GM23338 (cell line): ENCODE measurements at regions not wholly inside any gene's neighbourhood (a gene's known extent, or its start where the extent isn't known, plus 50 kb on each side); places are given as distances from the start of the nearest gene placed in this dataset.

Experiments used
- ATAC-seq: fragments of 200-7000 bp; cut with Tn5 transposase; 3 replicates; pipeline ENCODE4 v1.9.1; 2020
- DNase-seq: peaks from one replicate; pipeline ENCODE4 v3.0.0-alpha.2; 2015; ENCODE audit warnings: low spot score
- H2AFZ ChIP-seq: fragments of 200-600 bp; sonication (generic); 2 replicates; pipeline ENCODE4 v1.8.0; 2016; ENCODE audit warnings: antibody characterized with exemption, mild to moderate bottlenecking, moderate library complexity
- H3F3A ChIP-seq: fragments of 200-600 bp; sonication (generic); replicated peaks from 2 replicates; pipeline ENCODE4 v1.8.0; 2017; ENCODE audit warnings: antibody characterized with exemption, mixed run types, low read depth
- H3K27ac ChIP-seq: fragments of 200-600 bp; sonication (generic); 2 replicates; pipeline ENCODE4 v1.6.1; 2016; ENCODE audit warnings: low read depth
- H3K27me3 ChIP-seq: fragments of 200-600 bp; sonication (generic); 2 replicates; pipeline ENCODE4 v1.8.0; 2016; ENCODE audit warnings: mild to moderate bottlenecking, mixed run types, moderate library complexity; ENCODE audit not compliant: insufficient read depth
- H3K36me3 ChIP-seq: fragments of 200-600 bp; sonication (generic); 2 replicates; pipeline ENCODE4 v1.8.0; 2016; ENCODE audit warnings: mild to moderate bottlenecking; ENCODE audit not compliant: insufficient read depth
- H3K4me1 ChIP-seq: fragments of 200-600 bp; sonication (generic); 2 replicates; pipeline ENCODE4 v1.8.0; 2016; ENCODE audit warnings: mild to moderate bottlenecking, moderate library complexity; ENCODE audit not compliant: insufficient read depth
- H3K4me2 ChIP-seq: fragments of 200-600 bp; sonication (generic); 2 replicates; pipeline ENCODE4 v1.7.1; 2017; ENCODE audit warnings: mixed run types
- H3K4me3 ChIP-seq: fragments of 200-600 bp; sonication (generic); 2 replicates; pipeline ENCODE4 v1.6.1; 2016; ENCODE audit warnings: mixed run types
- H3K79me2 ChIP-seq: fragments of 200-600 bp; sonication (generic); replicated peaks from 2 replicates; pipeline ENCODE4 v1.8.0; 2017; ENCODE audit warnings: mild to moderate bottlenecking; ENCODE audit not compliant: insufficient read depth
- H3K9me2 ChIP-seq: fragments of 200-600 bp; sonication (generic); 2 replicates; pipeline ENCODE4 v1.8.0; 2017; ENCODE audit not compliant: insufficient read depth
- H4K20me1 ChIP-seq: fragments of 200-600 bp; sonication (generic); replicated peaks from 2 replicates; pipeline ENCODE4 v1.8.0; 2017; ENCODE audit warnings: mild to moderate bottlenecking; ENCODE audit not compliant: insufficient read depth
- H3K27ac Mint-ChIP-seq: 2 replicates; pipeline ENCODE4 v1.8.0; 2020; ENCODE audit warnings: inconsistent platforms, mild to moderate bottlenecking, moderate library complexity, mixed read lengths
- H3K27me3 Mint-ChIP-seq: 3 replicates; pipeline ENCODE4 v1.8.0; 2022; ENCODE audit warnings: low read depth, mild to moderate bottlenecking, moderate library complexity, mixed read lengths, inconsistent platforms; ENCODE audit not compliant: insufficient read depth, poor library complexity
- H3K36me3 Mint-ChIP-seq: 3 replicates; pipeline ENCODE4 v1.8.0; 2021; ENCODE audit warnings: low read depth, mild to moderate bottlenecking, inconsistent platforms, moderate library complexity, mixed read lengths
- H3K4me1 Mint-ChIP-seq: 3 replicates; pipeline ENCODE4 v1.8.0; 2020; ENCODE audit warnings: mild to moderate bottlenecking, inconsistent platforms, mixed read lengths
- H3K4me3 Mint-ChIP-seq: 3 replicates; pipeline ENCODE4 v1.8.0; 2021; ENCODE audit warnings: moderate library complexity, mild to moderate bottlenecking, inconsistent platforms, mixed read lengths
- H3K9me3 Mint-ChIP-seq: 3 replicates; pipeline ENCODE4 v1.8.0; 2020; ENCODE audit warnings: moderate library complexity, mild to moderate bottlenecking, inconsistent platforms, mixed read lengths
- EZH2phosphoT487 ChIP-seq: fragments of 200-600 bp; sonication (generic); IDR thresholded peaks from one replicate; pipeline ENCODE4 v1.8.1; 2018; ENCODE audit warnings: antibody characterized with exemption; ENCODE audit not compliant: unreplicated experiment
- JUNB ChIP-seq: IDR thresholded peaks from one replicate; pipeline ENCODE4 v1.6.1; 2016; ENCODE audit warnings: antibody characterized with exemption; ENCODE audit not compliant: unreplicated experiment
- NANOG ChIP-seq: IDR thresholded peaks from 2 replicates; pipeline ENCODE4 v1.6.1; 2016; ENCODE audit warnings: antibody characterized with exemption, borderline replicate concordance
- POLR2AphosphoS5 ChIP-seq: IDR thresholded peaks from 2 replicates; pipeline ENCODE4 v1.6.1; 2016; ENCODE audit warnings: antibody characterized with exemption, low read depth
- STAT1 ChIP-seq: IDR thresholded peaks from one replicate; pipeline ENCODE4 v1.6.1; 2016; ENCODE audit warnings: antibody characterized with exemption; ENCODE audit not compliant: unreplicated experiment
- TF ChIP-seq, protein P1 (sequence below): fragments of 250-450 bp; sonication (Bioruptor Pico); IDR thresholded peaks from 2 replicates; pipeline ENCODE4 v1.5.0; 2020; ENCODE audit warnings: mild to moderate bottlenecking, moderate library complexity
- TF ChIP-seq, protein P2 (sequence below): IDR thresholded peaks from one replicate; pipeline ENCODE4 v1.6.1; 2018; ENCODE audit warnings: antibody characterized with exemption; ENCODE audit not compliant: unreplicated experiment

DNA sequence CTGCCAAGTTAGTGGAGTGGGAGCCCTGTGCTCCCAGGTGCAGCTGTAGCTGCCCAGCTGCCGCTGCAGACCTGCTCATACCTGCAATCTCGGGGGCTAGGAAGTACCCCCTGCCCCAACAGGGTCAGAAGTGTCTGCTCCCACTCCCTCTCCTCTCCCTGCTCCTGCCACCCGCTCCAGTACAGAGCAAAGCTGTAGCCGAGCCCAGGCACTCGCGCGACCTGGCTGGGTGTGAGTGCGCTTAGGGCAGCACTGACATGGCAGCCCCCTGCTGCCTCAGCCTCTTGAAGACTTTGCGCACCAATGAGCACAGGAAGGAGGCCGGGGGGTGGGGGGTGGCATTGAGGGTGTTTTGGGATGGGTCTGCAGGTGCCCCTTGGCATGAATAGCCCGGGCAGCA lies 1951.4 kb downstream of the SUCLG1 start (continued):
- TF ChIP-seq, protein P1, sequence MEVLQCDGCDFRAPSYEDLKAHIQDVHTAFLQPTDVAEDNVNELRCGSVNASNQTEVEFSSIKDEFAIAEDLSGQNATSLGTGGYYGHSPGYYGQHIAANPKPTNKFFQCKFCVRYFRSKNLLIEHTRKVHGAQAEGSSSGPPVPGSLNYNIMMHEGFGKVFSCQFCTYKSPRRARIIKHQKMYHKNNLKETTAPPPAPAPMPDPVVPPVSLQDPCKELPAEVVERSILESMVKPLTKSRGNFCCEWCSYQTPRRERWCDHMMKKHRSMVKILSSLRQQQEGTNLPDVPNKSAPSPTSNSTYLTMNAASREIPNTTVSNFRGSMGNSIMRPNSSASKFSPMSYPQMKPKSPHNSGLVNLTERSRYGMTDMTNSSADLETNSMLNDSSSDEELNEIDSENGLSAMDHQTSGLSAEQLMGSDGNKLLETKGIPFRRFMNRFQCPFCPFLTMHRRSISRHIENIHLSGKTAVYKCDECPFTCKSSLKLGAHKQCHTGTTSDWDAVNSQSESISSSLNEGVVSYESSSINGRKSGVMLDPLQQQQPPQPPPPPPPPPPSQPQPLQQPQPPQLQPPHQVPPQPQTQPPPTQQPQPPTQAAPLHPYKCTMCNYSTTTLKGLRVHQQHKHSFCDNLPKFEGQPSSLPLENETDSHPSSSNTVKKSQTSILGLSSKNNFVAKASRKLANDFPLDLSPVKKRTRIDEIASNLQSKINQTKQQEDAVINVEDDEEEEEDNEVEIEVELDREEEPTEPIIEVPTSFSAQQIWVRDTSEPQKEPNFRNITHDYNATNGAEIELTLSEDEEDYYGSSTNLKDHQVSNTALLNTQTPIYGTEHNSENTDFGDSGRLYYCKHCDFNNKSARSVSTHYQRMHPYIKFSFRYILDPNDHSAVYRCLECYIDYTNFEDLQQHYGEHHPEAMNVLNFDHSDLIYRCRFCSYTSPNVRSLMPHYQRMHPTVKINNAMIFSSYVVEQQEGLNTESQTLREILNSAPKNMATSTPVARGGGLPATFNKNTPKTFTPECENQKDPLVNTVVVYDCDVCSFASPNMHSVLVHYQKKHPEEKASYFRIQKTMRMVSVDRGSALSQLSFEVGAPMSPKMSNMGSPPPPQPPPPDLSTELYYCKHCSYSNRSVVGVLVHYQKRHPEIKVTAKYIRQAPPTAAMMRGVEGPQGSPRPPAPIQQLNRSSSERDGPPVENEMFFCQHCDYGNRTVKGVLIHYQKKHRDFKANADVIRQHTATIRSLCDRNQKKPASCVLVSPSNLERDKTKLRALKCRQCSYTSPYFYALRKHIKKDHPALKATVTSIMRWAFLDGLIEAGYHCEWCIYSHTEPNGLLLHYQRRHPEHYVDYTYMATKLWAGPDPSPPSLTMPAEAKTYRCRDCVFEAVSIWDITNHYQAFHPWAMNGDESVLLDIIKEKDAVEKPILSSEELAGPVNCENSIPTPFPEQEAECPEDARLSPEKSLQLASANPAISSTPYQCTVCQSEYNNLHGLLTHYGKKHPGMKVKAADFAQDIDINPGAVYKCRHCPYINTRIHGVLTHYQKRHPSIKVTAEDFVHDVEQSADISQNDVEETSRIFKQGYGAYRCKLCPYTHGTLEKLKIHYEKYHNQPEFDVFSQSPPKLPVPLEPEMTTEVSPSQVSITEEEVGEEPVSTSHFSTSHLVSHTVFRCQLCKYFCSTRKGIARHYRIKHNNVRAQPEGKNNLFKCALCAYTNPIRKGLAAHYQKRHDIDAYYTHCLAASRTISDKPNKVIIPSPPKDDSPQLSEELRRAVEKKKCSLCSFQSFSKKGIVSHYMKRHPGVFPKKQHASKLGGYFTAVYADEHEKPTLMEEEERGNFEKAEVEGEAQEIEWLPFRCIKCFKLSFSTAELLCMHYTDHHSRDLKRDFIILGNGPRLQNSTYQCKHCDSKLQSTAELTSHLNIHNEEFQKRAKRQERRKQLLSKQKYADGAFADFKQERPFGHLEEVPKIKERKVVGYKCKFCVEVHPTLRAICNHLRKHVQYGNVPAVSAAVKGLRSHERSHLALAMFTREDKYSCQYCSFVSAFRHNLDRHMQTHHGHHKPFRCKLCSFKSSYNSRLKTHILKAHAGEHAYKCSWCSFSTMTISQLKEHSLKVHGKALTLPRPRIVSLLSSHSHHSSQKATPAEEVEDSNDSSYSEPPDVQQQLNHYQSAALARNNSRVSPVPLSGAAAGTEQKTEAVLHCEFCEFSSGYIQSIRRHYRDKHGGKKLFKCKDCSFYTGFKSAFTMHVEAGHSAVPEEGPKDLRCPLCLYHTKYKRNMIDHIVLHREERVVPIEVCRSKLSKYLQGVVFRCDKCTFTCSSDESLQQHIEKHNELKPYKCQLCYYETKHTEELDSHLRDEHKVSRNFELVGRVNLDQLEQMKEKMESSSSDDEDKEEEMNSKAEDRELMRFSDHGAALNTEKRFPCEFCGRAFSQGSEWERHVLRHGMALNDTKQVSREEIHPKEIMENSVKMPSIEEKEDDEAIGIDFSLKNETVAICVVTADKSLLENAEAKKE (CRISPR knock-in tag), result no peak
- TF ChIP-seq EZH2phosphoT487, result no peak

DNA sequence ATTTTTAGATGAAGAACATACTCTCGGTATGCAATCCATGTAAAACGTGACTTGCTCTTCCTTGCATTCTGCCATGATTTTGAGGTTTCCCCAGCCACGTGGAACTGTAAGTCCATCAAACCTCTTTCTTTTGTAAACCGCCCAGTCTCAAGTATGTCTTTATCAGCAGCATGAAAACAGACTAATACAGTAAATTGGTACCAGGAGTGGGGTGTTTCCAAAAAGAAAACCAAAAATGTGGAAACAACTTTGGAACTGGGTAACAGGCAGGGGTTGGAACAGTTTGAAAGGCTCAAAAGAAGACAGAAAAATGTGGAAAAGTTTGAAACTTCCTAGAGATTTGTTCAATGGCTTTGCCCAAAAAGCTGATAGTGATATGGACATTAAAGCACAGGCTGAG lies 1957.9 kb downstream of the SUCLG1 start:
- Mint-ChIP-seq H3K27ac (no peak overlapping the region), H3K27me3 (peaks cover 3% of the 10 kb centered on the region), H3K4me1 (no peaks in the 10 kb centered on the region), H3K36me3 (peaks cover 30% of the 10 kb centered on the region), H3K4me3 (no peak overlapping the region), H3K9me3 (peaks cover 39% of the 10 kb centered on the region)
- Histone ChIP-seq H3K4me2 (no peak overlapping the region), H3K4me3 (no peak overlapping the region), H3F3A (no peaks in the 10 kb centered on the region), H3K4me1 (no peaks in the 10 kb centered on the region), H2AFZ (no peak overlapping the region), H3K27ac (no peak overlapping the region), H3K27me3 (no peaks in the 10 kb centered on the region), H4K20me1 (no peaks in the 10 kb centered on the region), H3K79me2 (no peaks in the 10 kb centered on the region), H3K9me2 (no peaks in the 10 kb centered on the region), H3K36me3 (peaks cover 11% of the 10 kb centered on the region; the same call in 1 of the 2 replicates)
- ATAC-seq (no peak), DNase-seq (no peak)
- TF ChIP-seq, protein P2, sequence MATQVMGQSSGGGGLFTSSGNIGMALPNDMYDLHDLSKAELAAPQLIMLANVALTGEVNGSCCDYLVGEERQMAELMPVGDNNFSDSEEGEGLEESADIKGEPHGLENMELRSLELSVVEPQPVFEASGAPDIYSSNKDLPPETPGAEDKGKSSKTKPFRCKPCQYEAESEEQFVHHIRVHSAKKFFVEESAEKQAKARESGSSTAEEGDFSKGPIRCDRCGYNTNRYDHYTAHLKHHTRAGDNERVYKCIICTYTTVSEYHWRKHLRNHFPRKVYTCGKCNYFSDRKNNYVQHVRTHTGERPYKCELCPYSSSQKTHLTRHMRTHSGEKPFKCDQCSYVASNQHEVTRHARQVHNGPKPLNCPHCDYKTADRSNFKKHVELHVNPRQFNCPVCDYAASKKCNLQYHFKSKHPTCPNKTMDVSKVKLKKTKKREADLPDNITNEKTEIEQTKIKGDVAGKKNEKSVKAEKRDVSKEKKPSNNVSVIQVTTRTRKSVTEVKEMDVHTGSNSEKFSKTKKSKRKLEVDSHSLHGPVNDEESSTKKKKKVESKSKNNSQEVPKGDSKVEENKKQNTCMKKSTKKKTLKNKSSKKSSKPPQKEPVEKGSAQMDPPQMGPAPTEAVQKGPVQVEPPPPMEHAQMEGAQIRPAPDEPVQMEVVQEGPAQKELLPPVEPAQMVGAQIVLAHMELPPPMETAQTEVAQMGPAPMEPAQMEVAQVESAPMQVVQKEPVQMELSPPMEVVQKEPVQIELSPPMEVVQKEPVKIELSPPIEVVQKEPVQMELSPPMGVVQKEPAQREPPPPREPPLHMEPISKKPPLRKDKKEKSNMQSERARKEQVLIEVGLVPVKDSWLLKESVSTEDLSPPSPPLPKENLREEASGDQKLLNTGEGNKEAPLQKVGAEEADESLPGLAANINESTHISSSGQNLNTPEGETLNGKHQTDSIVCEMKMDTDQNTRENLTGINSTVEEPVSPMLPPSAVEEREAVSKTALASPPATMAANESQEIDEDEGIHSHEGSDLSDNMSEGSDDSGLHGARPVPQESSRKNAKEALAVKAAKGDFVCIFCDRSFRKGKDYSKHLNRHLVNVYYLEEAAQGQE, result no peak
- TF ChIP-seq STAT1 (no peak), POLR2AphosphoS5 (no peak), JUNB (no peak), NANOG (no peak)
